HG03108 (cell line): ENCODE measurements at regions not wholly inside any gene's neighbourhood (a gene's known extent, or its start where the extent isn't known, plus 50 kb on each side); places are given as distances from the start of the nearest gene placed in this dataset.

ENCODE experiments used
- ATAC-seq: cut with Tn5 transposase; IDR thresholded peaks from one replicate; pipeline ENCODE4 v1.9.1; 2021; ENCODE audit warnings: moderate library complexity; ENCODE audit not compliant: unreplicated experiment

- no peak for ATAC-seq
Observed at GRCh38 chr17:72254808-72255449, 134.1 kb downstream of the SOX9 start.

- no peak for ATAC-seq
Observed at GRCh38 chr17:72255481-72255880, 134.7 kb downstream of the SOX9 start.

- no peak for ATAC-seq
Observed at GRCh38 chr17:72258711-72259110, 137.9 kb downstream of the SOX9 start.

DNA sequence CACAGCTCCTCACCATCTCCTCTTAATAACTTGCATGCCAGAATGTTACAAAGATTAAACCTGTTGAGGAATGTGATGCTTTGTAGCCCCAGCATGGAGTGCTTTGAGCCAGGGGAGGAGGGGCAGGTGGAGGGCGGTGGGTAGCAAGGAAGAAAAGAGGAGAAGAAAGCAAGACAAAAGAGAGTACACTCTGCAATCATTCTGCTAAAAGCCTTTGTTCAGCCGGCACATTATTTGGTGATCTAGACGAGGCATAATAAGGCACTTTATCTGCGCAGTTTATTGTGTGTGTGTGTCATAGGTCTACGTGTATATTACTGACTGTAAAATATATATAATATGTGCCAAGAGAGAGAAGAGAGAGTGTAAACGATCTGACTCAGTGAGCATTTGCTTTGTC is 139.1 kb downstream of the SOX9 start:
- no peak for ATAC-seq

- no peak for ATAC-seq
Observed at GRCh38 chr17:72262766-72263165, 141.9 kb downstream of the SOX9 start.

GRCh38 chr17:72264682-72265405 is 144.0 kb downstream of the SOX9 start:
- no peak for ATAC-seq

DNA sequence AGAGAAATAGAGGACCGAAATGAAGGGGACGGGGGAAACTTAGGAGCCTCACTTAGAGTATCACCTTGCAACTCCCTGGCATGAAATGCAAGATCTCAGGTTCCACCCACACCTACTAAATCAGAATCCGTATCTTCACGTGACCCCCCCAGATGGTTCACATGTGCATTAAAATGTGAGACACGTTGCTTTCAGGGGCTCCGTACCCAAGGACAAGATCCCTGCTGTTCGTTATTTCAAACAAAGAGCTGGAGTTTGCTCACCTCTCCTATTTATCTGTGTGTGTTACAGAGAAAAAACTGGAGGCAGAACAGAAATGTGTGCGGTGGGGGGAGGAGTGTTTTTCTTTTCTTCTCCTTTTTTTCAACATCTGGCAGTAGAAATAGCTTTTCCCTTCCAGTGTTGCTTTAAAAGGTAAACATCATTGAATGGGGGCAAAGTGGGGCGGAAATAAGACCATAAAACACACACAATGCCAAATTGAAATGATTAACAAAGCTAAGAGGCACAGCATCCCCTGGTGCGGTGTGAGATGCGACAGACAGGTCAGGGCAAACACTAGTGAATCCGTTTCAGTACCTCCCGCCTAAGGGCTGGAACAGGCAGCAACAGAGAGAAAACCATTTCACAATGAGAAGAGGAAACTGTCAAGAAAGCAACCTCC is 145.4 kb downstream of the SOX9 start:
- ATAC-seq: no peak

GRCh38 chr17:72267601-72268000 is 146.8 kb downstream of the SOX9 start:
- ATAC-seq: no peak

- no peak for ATAC-seq
Observed at GRCh38 chr17:72268431-72268830, 147.6 kb downstream of the SOX9 start.

DNA sequence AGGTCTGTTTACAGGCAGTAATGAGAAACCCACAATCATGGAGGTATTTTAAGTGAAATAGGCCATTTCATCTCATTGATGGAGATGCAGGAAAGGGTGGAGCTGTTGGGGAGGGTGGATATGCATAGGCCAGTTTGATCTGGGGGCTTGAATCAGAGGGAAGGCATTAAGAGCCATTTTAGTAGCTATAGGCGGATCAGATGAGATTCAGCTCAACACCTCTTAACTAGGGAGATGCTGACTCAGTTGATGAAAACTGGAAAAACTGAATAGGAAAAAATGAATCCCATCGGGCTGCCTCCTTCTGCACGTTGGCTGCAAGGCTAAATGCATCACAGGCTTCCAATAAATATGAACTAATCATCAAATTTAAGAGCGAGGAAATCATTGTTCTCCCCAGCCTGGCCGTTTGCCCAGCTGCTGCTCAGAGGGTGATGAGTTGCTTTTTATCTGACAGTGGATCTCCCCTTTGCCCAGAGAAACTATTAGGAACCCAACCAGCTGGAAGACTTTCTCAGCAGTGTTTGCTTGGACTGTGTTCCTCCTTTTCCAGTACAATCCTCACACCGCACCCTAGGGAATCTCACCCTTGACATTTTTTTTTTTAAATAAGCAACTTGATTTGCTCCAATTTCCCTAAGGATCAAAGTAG is 149.6 kb downstream of the SOX9 start:
- no peak for ATAC-seq

DNA sequence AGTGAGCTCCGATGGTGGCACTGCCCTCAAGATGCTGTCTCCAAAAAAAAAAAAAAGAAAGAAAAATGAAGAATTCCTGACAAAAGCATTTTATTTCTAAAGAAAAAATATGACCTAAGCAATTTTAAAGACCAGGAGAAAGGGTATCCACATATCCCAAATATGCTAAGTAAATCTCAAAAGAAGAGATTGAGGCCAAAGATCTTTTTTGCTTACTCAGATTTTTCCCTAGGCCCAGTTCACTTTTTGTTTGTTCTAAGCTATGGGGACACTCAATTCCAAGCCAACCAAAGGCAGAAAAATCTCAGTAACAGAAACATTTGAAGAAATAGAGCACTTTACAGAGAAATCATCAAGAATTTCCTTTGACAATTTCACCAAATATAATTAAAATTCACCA is 150.8 kb downstream of the SOX9 start:
- ATAC-seq: no peak

DNA sequence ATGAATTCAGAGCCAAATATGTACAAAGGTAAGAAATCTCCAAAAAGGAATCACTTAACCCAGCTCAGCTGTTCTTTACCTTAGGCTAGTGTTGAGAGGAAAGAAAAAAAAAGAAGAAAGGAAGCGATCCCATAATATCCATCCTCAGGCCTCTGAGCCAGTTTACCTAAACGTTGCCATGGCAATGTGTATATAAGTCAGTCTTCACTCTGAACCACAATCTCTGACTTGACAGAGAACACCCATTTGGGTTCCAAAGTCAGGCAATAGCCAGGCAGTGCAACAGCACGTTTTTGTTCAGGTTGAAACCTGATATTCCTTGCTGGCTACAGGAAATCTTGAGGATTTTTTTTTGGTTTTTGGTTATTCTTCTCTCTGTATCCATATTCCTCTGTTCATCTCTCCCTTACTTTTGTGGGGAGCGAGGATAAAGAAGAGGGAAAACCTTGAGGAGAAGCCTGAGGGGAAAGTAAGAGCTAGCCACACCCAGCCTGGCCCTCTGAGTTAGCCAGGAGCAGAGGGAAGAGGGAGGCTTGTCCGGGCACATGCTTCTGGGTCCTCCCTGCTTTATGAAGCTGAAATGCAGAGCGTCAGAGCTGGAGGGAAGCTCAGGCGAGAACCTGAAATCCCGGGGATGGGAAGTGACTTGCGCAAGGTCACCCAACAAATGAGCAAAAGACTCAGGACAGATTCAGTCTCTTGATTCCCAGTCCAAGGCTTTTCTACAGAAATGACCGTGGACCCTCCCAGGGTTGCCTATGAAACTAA is 152.7 kb downstream of the SOX9 start:
- no peak for ATAC-seq

DNA sequence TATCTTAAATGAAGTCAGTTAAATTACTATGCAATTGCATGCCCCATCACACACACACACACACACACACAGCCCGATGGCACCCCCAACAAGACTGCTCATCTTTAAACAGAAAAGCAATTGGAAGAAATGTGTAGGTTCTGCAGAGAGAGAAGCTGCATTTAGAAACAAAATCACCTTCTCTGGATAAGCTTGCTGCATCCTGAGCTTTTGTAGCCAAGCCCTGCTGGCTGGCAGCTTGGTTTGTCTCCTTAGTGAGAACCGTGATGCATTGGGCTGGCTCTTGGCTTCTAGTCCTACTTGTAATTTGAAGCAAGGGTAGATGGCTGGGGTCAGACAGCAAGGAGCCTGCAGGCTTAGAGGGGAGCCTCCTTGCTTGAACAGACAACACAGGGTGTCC is 153.8 kb downstream of the SOX9 start:
- ATAC-seq: no peak

- ATAC-seq: no peak
Observed at GRCh38 chr17:72280881-72281280, 160.1 kb downstream of the SOX9 start.

GRCh38 chr17:72282439-72283029 is 161.7 kb downstream of the SOX9 start:
- ATAC-seq: no peak

DNA sequence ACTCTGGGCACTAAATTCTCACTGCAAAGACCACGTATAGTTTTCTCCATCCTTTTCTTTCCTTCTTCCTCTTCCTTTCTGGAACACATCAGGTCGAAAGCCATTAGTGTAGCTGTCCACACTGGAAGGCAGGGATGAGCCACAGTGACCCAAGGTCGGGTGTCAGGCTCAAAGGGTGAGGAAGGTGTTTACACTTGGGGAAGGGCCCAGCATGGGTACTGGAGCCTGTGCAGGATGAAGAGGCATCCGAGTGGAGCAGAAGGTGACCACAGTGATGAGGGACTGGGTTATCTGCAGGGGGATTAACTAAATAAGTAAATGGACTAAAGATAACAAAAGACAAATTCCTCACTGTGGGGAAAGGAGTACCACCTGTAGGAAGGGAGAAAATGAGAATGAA is 164.0 kb downstream of the SOX9 start:
- no peak for ATAC-seq

- no peak for ATAC-seq
Observed at GRCh38 chr17:72287586-72287985, 166.8 kb downstream of the SOX9 start.

DNA sequence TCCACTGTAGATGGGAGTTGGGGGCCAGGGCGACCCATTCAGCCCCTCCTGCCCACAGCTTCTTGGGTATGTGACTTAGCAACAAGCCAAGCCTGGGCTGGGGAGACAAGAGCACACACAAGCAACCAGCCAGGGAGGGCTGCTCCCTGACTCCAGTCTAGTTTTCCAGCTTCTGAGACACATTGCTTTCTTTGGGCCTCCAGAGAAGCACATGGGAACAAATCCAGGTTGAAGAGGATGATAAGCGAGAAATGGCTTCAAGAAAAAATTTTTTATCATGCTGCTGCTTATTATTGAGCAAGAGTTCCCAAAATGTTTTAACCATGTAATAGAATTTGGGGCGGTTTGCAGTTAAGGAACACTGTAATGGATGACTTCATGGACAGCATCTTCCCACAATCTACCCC is 173.7 kb downstream of the SOX9 start:
- ATAC-seq: no peak

- ATAC-seq: no peak
Observed at GRCh38 chr17:72295916-72296315, 175.1 kb downstream of the SOX9 start.

GRCh38 chr17:72296456-72296855 is 175.6 kb downstream of the SOX9 start:
- no peak for ATAC-seq
